ENCODE measurements at regions not wholly inside any gene's neighbourhood (a gene's known extent, or its start where the extent isn't known, plus 50 kb on each side); places are given as distances from the start of the nearest gene placed in this dataset.

DNA sequence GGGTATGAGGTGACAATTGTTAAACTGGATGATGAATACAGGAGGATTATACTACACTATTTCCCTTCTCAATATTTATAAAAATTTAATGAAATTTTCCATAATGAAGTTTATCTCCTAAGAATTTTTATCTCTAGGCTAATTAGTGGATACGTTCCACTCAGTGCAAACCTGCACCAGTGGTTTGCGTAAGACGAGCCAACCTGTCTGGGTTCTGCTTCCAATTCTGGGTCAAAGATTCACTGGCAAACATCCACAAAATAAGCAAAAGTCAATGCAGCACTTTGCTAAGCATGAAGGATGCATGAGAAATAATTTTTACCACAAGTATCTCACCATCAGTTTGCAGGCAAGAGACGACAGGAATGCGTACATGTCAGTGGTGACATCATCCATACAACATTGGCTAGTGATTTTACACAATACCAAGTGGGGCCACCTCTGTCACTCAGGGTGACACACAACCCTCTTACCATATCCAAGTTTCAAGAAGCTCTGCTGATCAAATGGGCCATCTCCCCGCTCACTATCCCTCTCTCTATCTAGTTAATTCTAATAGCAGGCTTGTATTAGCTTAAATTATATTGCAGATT is 51.7 kb downstream of the FAM50B start:
- Mint-ChIP-seq H3K4me1 (peaks cover 0 to 3% (median 0%) of the 10 kb centered on the region in 3 donors), H3K27me3 (peaks cover 6% of the 10 kb centered on the region), H3K27ac (peak overlapping the region in 1 of 3 donors; percentile 57), H3K4me3 (no peak overlapping the region), H3K36me3 (no peaks in the 10 kb centered on the region), H3K9me3 (no peaks in the 10 kb centered on the region)

DNA sequence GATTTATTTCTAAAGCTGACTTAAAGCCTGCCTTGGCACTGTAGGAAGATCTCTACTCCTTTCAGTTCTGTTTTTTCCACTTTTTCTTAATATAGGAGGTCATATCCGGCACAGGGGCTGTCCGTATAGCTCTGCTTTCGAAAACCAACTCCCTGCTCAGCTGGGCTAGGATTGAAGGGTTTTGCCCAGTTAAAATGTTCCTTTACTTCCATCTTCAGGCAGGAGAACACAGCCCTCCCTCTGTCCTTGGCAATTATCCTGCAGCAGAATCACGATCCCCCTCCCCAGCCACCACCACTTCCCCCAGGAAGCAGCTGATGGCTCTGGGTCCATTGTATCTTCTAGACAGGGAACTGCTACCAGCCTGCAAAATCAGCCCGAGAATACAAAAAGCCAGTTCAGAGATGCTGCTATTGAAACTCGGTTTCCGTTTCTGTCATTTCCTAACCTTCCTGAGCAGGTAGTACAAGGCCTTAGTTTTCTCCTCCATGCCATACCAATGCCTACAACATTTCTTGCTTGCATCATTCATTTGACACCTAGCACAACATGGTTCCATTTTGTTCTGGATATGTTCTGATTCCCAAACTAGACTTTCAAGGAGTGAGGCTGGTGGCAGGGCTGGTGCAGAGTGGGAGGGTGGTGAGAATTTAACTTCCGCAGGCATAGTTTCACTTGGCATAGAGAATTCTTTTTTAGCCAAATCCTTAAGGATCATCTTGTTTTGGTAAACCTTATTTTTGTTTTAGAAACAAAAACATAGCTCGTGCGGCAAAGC is 53.9 kb downstream of the FAM50B start:
- peaks cover 0 to 3% (median 0%) of the 10 kb centered on the region in 3 donors for H3K4me1 Mint-ChIP-seq
- H3K9me3 Mint-ChIP-seq: no peaks in the 10 kb centered on the region
- peaks cover 2% of the 10 kb centered on the region for H3K36me3 Mint-ChIP-seq
- H3K27ac Mint-ChIP-seq: no peak overlapping the region
- H3K4me3 Mint-ChIP-seq: no peak overlapping the region
- peaks cover 13% of the 10 kb centered on the region for H3K27me3 Mint-ChIP-seq

DNA sequence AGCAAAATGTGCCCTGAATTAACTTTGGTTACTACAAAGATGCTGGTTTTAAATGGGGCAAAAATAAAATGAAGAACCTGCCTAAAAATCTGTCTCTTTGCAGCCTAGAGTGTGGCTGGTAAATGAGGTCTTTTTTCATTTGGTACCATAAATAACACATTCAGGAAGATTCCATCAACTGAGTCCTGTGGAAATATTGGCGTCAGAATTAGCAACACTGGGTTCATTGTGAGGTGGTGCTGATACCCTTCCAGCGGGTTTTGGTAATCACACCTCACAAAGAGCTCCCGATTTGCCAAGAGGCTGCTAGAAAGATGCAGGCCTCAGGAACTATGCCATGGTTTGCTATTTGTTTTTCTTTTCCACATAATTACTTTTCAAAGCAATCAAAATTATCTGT is 55.3 kb downstream of the FAM50B start:
- peaks cover 18% of the 10 kb centered on the region for H3K27me3 Mint-ChIP-seq

DNA sequence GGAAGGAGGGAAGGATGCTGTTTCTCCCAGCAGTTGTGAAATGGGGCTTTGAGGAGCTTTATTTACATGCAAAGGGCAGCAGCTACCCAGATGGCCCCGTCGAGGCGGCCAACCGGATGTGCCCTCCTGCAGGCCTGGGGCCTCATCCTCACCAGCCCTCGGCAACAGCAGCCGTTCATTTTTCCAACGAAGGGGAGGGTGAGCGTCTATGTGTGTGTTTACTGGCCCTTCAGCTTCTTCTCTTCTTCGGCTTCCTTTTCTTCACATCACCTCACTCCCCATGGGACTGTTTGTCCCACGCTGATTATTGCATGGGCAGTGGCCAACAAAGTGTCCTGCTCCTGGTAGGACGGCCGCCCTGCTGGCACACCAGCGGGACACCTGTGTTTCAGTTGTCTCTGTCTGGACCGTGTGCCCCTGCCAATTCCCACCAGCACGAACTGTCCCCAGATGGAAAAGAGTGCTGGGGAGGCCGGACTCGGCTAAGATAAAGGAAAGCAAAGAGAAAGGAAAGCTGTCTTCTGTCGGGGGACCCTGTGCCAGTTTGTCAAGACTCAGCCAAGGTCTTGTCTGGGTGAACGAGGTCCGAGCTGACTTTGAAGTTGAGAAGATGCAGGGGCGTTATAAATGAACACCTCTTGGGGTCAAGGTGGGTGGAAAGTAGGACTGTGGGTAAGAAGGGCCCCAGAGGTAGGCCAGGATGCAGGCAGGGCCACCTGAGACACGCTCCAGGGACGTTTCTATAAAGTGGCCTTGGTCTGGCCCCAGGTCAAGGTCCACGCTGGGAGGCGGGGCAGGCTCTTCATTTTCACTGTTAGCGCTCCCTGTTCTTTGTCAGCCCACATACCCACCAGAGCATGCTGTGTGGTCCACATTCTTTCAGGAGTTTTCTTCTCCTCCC is 57.0 kb downstream of the FAM50B start:
- Mint-ChIP-seq H3K4me3 (no peak overlapping the region), H3K36me3 (peaks cover 2% of the 10 kb centered on the region), H3K4me1 (peaks cover 0 to 3% (median 0%) of the 10 kb centered on the region in 3 donors), H3K9me3 (no peaks in the 10 kb centered on the region), H3K27ac (peak overlapping the region in 1 of 3 donors; percentile 31), H3K27me3 (peaks cover 16% of the 10 kb centered on the region)

More for the DNA sequence above, 55.3 kb downstream of the FAM50B start:
- H3K27ac Mint-ChIP-seq: no peak overlapping the region
- H3K4me3 Mint-ChIP-seq: no peak overlapping the region
- H3K4me1 Mint-ChIP-seq: peaks cover 0 to 3% (median 0%) of the 10 kb centered on the region in 3 donors
- H3K9me3 Mint-ChIP-seq: no peaks in the 10 kb centered on the region
- H3K36me3 Mint-ChIP-seq: peaks cover 2% of the 10 kb centered on the region

DNA sequence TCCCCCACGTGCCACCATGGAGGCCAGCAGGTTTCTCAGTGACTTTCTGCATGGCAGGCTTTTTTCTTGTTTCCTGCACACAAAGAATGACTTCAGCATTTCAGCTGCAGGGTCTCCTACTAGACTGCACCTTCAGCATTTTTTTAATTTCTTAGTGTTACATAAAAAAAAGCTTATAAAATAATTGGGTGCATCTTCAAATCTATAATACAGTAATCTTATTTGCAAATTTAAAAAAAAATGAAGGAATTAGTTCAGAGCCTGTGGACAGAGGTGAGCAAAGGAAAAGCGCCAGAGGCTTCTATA is 57.6 kb downstream of the FAM50B start:
- Mint-ChIP-seq H3K36me3 (peaks cover 2% of the 10 kb centered on the region), H3K4me1 (peaks cover 0 to 3% (median 0%) of the 10 kb centered on the region in 3 donors), H3K9me3 (no peaks in the 10 kb centered on the region), H3K27me3 (peaks cover 22% of the 10 kb centered on the region), H3K27ac (no peak overlapping the region), H3K4me3 (no peak overlapping the region)

DNA sequence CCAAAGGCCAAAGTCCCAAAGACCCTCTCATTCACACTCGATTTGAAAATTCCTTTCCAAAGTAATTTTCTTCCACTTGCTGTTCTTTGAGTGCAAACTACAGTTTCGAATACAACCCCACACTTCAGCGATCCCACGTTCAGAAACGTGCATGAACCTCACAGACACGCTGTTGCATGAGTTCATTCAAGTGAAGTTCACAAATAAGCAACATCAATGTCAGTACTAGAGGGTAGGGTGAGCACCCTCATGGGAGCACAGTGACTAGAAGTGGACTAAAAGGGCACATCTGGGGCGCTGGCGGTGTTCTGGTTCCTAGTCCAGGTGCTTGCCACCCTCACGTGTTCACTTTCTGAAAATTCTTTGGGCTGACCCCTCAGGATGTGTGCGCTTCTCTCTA is 59.0 kb downstream of the FAM50B start:
- H3K4me3 Mint-ChIP-seq: peak overlapping the region in 1 of 4 donors; percentile 26
- H3K27ac Mint-ChIP-seq: no peak overlapping the region
- peaks cover 32% of the 10 kb centered on the region for H3K27me3 Mint-ChIP-seq
- peaks cover 2% of the 10 kb centered on the region for H3K36me3 Mint-ChIP-seq
- H3K9me3 Mint-ChIP-seq: no peaks in the 10 kb centered on the region
- H3K4me1 Mint-ChIP-seq: no peaks in the 10 kb centered on the region

DNA sequence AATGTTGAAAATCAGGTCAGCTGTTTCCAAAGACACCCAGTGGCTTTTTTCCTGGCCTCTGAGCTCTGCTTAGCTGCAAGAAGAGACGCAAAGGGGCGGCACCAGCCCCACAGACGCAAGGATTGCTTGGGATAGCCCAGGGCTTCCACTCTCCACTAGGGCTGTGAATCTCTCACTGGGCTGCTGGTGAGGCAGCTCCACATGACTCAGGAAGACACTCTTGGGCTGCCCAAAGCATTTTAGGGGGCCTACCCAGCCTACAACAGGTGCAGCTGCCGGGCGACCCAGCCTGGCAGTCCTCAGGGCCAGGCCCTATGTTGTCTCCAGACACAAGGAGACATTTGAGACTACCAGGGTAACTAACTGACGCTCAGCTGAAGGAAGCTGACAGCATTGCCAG is 59.8 kb downstream of the FAM50B start:
- no peaks in the 10 kb centered on the region for H3K9me3 Mint-ChIP-seq
- H3K27me3 Mint-ChIP-seq: peaks cover 34% of the 10 kb centered on the region
- no peak overlapping the region for H3K4me3 Mint-ChIP-seq
- H3K4me1 Mint-ChIP-seq: no peaks in the 10 kb centered on the region
- no peak overlapping the region for H3K27ac Mint-ChIP-seq
- peaks cover 2% of the 10 kb centered on the region for H3K36me3 Mint-ChIP-seq

DNA sequence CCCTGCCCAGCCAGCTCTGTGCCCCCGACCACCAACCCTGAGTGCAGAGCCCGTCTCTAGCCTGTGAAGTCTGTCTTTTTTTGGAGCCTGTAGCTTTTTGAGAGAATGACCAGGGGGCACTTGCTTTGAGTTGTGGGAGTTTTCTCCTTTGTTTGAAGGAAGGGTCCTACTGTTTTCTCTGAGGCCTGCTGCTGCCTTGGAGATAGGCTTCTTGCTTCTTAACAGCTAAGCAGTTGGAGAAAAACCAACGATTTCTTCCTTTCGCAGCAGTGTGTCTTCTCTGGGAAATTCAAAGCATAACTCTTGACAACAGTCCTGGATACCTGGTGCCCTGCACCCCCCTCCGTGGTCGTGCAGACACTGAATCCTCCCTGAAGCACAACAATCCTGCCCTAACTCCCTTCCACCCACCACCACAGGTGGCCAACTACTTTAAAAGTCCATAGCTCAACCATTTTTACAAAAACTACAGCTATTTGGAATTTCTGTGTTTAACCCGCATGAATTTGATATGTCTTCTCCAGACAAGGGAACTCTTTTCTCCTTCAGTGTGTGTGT is 61.0 kb downstream of the FAM50B start:
- Mint-ChIP-seq H3K4me1 (peaks cover 0 to 6% (median 2%) of the 10 kb centered on the region in 3 donors), H3K27ac (peak overlapping the region in 1 of 3 donors; percentile 60), H3K4me3 (no peak overlapping the region), H3K27me3 (peaks cover 35% of the 10 kb centered on the region), H3K36me3 (peaks cover 2% of the 10 kb centered on the region), H3K9me3 (no peaks in the 10 kb centered on the region)

DNA sequence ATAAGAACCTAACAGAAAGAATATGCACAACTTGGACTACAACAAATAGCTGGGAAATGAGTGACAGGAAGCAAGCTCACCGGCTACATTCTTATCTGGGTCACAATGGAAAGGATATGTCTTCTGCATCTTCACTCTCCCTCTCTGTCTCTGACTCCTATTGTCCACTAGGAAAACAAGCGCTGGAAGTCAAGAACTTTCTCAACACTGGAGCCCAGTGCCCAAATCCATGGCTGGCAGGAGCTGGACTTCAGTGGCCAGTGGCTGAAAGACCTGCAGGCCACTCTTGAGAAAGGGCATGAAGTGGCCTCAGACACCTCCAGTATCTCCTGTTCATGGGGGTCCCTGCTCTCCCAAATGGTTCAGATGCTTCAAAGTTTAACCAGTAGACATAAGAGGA is 62.0 kb downstream of the FAM50B start:
- peaks cover 2% of the 10 kb centered on the region for H3K36me3 Mint-ChIP-seq
- no peaks in the 10 kb centered on the region for H3K9me3 Mint-ChIP-seq
- H3K4me1 Mint-ChIP-seq: peaks cover 0 to 10% (median 3%) of the 10 kb centered on the region in 3 donors
- peaks cover 38% of the 10 kb centered on the region for H3K27me3 Mint-ChIP-seq
- no peak overlapping the region for H3K4me3 Mint-ChIP-seq
- no peak overlapping the region for H3K27ac Mint-ChIP-seq

DNA sequence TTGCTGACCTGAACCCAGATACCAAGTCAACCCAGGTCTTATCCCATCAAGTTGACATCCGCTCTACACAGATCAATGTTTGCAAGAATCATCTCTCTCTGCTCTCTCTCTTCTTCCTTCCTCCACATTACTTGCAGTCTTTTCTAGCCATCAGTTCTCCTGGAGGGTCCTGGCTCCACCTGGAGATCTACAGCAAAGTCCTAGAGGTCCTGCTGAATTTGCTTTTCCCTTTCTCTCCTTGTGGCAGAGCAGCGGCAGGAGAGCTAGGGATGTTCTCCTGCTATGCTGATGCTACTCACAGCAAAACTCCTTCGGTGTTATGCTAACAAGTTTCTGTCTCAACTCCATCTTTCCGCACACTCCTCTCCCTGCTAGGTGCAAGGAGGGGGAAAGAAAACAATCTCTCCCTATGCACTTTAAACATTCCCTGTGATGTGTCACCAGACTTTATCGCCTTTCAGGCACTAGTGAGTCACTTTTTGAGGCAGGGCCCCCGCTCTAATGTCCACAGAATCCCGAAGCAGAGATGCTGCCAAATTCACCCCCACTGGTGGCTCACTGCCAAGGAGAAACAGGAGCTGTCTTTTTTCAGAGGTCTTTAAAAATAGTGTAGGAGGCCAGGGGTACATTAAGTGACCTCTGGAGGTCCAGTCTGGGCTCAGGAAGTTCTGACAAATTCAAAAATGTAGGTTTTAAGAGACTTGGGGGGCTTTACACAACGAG is 62.6 kb downstream of the FAM50B start:
- Mint-ChIP-seq H3K36me3 (peaks cover 2% of the 10 kb centered on the region), H3K4me3 (no peak overlapping the region), H3K27me3 (peaks cover 38% of the 10 kb centered on the region), H3K9me3 (no peaks in the 10 kb centered on the region), H3K27ac (no peak overlapping the region), H3K4me1 (peaks cover 0 to 10% (median 3%) of the 10 kb centered on the region in 3 donors)

DNA sequence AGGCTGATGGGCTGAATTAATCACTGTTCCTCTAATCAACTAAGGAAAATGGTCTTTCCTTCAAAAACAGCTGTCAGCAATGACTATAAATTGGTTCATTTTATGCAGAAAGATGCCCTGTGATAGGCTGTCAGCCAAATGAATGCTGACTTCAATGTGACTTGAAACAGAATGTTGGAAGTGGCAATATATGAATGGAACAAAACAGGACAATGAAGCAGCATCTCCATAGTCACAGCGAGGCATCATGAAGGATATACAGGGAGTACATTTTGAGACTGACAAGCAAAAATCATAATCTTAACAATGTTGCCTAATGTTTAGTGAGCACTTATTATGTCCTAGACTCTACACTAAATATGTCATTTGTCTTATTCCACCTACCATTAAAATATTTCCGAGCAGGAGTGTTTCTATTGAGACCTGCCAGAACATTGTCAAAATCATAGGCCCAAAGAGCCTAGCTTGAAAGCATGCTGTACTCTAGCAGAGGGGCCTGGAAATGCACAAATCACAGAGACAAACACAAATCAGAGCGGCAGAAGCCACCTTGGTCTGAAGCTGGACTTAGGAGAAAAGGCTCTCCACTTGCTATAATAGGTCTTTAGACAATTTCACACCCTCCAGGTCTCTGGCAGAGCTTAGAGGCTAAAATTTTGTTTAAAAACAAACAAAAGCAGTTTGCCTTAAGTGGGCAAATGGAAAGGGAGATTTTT is 63.3 kb downstream of the FAM50B start:
- Mint-ChIP-seq H3K4me3 (no peak overlapping the region), H3K4me1 (peaks cover 0 to 10% (median 3%) of the 10 kb centered on the region in 3 donors), H3K27me3 (peaks cover 36% of the 10 kb centered on the region), H3K27ac (no peak overlapping the region), H3K36me3 (no peaks in the 10 kb centered on the region), H3K9me3 (no peaks in the 10 kb centered on the region)

DNA sequence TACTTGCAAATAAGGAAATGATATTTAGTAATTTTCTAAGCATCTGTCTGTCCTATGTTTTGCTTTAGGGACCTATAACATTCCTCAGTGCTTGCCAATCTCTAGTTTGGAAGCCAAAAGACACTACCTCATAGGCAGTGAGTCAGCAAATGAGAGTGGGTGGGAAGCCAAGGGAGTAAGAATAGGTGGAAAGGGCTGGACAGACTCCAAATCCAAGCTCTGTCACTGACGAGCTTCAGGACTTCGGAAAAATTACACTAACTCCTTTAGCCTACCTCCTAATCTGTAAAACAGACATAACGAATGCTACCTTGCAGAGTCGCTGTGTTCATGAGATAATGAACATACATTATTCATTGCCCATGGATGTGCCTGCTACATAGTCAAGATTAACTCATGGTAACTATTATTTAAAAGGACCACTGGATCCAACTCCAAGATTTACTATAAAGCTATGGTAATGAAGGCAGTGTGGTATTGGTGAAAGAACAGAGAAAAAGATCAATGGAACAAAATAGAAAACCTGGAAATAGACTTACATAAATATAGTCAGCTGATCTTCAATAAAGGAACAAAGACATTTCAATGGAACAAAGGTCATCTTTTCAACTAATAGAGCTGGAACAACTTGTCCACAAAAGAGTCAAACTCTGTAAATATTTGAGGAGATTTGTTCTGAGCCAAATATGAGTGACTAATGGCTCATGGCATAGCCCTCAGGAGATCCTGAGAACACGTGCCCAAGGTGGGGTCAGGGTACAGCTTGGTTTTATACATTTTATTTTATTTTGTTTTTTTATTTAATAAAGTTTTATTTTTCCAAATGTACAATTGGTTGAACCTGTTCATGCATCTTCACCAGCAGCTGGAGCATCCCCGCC is 64.1 kb downstream of the FAM50B start:
- Mint-ChIP-seq H3K9me3 (no peaks in the 10 kb centered on the region), H3K27ac (no peak overlapping the region), H3K27me3 (peaks cover 30% of the 10 kb centered on the region), H3K4me3 (no peak overlapping the region), H3K36me3 (no peaks in the 10 kb centered on the region), H3K4me1 (peaks cover 0 to 10% (median 3%) of the 10 kb centered on the region in 3 donors)

DNA sequence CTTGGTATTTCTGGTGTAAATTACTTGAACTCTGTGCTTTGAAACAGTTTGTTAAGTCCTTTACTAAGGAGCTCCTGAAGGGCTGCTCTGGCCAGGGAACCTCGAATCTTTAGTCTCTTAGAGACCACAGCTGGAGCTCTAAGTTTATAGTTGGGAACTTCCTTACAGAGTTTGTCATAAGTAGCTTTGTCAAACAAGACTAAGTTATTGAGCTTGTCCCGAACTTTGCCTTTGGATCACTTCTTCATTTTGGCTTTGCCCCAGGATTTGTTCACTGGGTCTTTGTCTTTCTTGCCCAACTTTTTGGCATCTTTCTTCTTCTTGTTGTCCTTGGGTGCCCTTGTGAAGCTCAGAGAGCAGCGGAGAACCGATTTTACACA is 64.8 kb downstream of the FAM50B start:
- H3K36me3 Mint-ChIP-seq: no peaks in the 10 kb centered on the region
- H3K27me3 Mint-ChIP-seq: peaks cover 27% of the 10 kb centered on the region

More for the DNA sequence above, 64.8 kb downstream of the FAM50B start:
- no peak overlapping the region for H3K27ac Mint-ChIP-seq
- H3K4me3 Mint-ChIP-seq: no peak overlapping the region
- H3K4me1 Mint-ChIP-seq: peaks cover 0 to 10% (median 3%) of the 10 kb centered on the region in 3 donors
- H3K9me3 Mint-ChIP-seq: no peaks in the 10 kb centered on the region
